ENCODE measurements at regions not wholly inside any gene's neighbourhood (a gene's known extent, or its start where the extent isn't known, plus 50 kb on each side); places are given as distances from the start of the nearest gene placed in this dataset.
"Not testable (repeated sequence)": the region's sequence is repeated elsewhere in the genome, so short reads cannot be mapped to it uniquely, and the experiment has no call there.

DNA sequence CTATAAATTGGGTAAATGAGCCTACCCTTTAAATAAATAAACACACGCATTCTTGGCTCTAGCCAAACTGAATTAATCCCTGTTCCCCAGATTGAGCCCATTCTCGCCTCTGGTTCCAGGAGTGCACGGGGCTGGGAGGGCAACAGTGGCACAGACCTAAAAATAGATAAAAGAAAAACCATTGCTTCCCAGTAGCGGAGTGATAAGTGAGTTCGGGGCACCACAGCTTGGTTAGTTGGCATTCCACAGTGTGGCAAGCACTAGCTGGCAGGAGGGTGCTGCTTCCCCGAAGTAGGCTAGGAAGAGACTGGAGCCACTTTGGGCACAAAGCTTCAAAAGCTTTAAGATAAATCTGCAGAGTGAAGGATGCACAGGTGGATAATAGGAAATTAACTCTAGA lies 322.2 kb upstream of the SGCD start:
- no peak for DNase-seq

DNA sequence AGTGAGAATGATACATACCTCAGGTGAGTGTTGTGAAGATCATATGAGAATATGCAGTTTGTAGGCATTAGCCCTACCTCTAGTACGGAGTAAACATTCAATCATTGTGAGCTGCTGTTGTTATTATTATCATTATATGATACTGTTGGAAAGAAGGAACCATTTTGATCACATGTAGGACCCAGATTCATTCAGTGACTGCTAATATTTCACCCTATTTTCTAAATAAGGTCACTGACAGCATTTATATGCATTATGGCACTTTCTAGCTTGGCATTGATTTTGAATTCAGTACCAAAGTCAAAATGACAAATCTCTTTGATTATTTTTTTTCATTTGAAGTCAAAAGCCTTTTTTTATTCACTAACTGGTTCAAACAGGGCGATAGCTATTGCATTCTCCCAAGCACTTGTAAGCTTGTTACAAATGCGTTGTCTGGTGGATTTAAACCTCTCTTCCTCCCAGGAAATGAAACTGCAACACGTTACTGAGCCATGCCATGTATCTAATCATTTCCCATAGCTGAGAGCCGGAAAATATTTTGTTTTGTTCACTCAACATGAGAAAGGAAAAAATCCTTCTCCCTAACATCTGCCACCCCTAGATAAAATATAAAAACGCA lies 320.8 kb upstream of the SGCD start:
- DNase-seq = no peak

DNA sequence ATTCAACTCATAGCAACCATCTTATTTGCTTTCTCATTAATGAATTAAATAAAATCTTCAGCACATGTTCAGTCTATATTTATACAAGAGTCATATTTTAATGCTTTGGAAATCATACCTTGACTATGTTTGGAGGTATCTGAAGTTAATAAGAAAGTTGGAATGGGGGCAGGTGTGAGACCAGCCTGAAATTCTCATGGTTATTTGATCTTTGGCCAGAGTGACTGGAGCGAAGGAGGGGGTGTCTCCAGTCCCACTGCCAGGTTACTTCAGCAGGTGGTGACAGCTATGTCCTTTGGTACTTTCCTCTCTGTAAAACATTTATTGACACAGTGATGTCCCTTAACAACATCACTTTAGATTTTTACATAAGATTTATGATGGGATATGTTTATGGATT lies 318.1 kb upstream of the SGCD start:
- DNase-seq = no peak

- no peak for DNase-seq
Measured at GRCh38 chr5:156009583-156009982, 317.4 kb upstream of the SGCD start.

DNA sequence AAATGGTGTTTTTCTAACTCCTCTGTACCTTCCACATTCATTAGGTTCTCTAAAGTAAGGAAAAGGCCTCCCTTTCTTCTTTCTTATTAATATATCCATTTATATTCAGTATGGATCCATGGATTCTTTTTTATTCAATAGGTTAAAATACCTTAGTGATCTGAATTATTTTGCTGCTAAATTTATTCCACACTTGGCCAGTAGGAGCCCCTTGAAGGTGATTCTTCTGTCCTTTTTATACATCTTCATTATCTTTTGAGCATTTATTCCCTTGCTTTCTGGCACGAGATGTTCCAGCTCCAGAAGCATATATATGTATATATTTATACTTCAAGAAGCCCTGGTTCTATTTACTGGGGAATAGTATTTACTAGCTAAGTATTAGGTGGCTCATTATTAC lies 311.8 kb upstream of the SGCD start:
- no peak for DNase-seq

GRCh38 chr5:156019130-156019529 lies 307.8 kb upstream of the SGCD start:
- DNase-seq = no peak

DNA sequence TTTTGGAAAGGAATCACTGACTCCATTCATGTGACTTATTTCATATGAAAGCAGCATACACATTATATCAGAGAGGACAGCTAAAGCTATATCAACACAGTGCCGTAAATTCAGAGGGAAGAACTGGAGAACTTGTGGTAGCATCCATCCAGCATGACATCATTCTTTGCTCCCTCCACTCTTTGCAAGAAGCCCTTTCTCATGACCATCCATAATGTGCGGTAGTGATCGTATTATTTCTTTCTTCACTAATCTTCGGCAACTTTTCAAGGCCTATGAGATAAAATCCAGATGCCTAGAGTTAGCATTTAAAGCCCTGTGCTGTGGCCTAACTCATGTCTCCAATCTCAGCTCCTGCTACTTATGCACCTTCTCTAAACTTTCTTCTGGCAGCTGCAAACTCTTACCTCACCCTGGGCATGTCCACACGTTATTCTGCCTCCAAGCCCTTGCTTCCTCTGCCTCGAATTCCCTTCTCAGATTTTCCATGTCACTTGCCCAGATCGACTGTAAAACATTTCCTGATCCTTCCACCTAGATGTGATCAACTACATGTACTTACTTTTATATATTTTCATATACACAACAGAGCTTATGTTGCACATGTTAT lies 307.3 kb upstream of the SGCD start:
- no peak for DNase-seq

DNA sequence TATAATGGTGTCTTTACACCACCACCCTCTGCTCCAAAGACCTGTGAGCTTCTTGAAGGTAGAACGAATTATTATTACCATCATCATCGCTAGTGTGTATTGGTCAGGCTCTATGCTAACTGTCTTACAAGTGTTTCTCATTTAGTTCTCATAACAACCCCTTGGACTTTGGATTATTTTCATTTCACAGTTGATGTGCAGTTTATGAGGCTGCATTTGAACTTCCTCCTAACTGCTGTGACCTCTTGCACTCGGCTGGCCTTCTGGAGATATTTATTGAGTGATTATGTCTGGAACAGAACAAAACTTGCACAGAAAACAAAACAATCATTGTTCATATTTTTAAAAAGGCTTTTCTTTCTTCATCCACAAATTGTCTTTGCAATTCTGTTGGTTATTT lies 306.3 kb upstream of the SGCD start:
- no peak for DNase-seq

DNA sequence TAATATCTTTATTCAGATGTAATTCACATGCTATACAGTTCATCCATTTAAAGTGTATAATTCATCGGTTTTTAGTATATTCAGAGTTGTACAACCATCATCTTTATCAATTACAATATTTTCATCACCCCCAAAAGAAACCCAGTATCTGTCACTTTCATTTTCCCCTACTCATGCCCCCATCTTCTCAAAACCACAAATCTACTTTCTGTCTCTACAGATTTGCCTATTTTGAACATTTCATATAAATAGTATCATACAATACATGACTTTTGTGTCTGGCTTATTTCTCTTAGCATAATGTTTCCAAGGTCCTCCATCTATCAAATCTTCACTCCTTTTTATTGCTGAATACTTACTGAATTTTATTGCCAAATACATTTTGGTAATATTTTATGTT lies 305.1 kb upstream of the SGCD start:
- no peak for DNase-seq

DNA sequence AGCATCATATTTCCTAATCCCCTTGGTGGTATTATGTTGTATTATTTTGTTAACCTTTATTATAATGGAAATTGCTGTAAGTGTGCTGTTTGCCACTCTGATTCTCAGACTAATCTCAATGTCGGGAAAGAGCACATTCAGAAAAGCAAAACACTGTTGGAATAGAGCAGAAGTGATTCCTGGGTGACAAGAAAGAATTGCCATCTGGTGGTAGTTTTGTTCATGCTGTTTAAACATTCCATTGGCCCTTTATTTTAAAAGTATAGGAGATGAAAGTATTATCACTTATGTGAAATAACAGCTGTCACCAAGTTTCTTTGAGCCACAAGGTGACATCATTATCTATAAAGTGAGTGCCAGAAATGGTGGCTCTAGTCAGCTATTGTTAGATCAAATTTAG lies 301.3 kb upstream of the SGCD start:
- DNase-seq = no peak

DNA sequence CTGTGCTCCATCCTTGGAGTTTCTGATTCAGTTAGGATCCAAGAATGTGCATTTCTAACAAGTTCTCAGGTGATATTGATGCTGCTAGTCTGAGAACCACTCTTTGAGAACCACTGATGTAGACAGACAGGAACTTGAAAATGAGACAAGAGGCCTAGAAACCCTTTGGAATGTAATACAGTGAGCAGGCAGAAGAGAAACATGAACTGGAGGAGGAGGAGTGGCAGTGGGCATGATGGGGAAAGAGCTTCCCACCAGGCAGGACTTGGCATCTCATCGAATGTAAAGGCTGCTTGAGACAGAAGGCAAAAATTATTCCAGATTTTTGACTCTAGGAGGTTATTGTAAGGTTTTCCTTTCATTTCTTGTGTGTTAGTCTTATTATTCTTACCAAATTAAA lies 295.8 kb upstream of the SGCD start:
- DNase-seq = no peak

GRCh38 chr5:156036640-156037039 lies 290.3 kb upstream of the SGCD start:
- DNase-seq = no peak

GRCh38 chr5:156037151-156037909 lies 289.6 kb upstream of the SGCD start:
- no peak for DNase-seq

GRCh38 chr5:156042726-156043125 lies 284.2 kb upstream of the SGCD start:
- no peak for DNase-seq

GRCh38 chr5:156043351-156043750 lies 283.6 kb upstream of the SGCD start:
- no peak for DNase-seq

DNA sequence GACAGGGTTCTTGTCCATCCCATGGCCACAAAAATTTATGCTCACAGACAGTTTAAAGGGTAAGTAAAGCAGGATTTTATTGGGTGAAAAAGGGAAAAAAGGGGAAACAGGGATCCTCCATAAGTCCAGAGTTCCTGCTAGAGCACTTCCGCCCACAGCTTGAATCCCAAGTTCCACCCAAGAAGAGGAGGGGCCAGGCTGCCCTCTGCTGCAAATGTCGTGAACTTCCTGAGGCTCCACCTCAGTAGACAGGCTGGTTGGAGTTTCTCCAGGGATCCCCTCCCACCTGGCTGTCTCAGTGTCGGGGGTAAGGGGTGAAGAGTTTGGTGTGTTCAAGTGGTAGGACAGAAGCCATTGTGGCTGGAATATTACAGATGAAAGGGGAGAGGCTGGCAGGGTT lies 275.0 kb upstream of the SGCD start:
- no peak for DNase-seq

- no peak for DNase-seq
Measured at GRCh38 chr5:156052656-156053055, 274.3 kb upstream of the SGCD start.

DNA sequence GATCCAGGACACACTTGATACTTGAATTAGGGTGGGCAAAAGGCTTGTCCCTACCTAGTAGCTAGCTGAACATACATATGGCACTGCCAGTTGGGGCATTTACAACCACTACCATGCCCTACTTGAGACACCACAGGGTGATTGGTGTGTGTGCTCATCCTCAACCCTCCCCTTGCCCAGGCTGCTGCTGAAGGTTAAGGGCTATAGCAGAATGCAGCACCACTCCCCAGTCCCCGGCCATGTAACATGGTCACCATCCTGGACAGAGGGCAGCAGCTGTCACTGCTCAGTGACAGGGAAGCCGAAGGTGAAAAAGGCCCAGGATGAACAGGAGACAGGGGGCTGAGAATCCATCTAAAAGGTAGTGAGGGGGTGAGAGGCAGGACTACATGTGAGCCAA lies 273.9 kb upstream of the SGCD start:
- DNase-seq = no peak

- no peak for DNase-seq
Measured at GRCh38 chr5:156076912-156077311, 250.1 kb upstream of the SGCD start.

- no peak for DNase-seq
Measured at GRCh38 chr5:156087577-156088110, 239.3 kb upstream of the SGCD start.

GRCh38 chr5:156089955-156090940 lies 236.7 kb upstream of the SGCD start:
- DNase-seq = not testable (repeated sequence)

DNA sequence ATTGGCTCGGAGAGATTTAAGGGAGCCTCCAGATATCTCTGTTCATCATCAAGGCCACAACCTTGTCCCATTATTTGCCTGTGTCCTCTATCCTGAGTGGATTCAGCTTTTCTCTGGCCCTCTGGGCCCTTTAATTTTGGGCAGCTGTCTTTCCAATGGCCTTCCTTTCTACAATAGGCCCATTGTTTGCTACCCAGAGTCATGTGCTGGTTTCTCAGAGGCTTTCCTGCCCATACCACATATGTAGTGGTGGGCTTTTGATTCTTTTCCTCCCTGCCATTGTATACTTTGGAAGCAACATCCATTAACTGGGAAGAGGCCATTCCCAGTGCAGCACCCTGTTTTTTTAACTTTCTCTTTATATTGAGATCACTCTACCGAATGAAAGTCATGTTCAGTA lies 233.9 kb upstream of the SGCD start:
- no peak for DNase-seq

DNA sequence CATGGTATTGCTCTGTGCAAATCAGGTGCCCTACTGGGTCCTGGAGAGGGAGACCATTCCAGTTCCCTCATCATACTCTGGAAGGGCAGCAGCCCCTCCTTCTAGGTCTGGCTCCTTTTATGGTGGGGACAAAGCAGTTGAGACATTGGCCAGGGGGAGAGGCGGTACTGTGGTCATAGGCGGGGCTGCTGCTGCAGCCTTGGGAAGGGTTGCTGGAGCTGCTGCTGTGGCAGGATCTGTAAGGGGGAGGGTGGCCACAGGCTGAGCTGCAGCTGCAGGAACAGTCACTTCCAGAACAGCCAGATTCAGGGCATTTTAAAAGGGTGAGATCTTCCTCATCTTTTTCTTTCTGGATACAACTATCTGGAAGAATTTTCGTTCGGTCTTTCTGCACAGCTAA lies 233.0 kb upstream of the SGCD start:
- DNase-seq = no peak

All from activated CD8-positive, alpha-beta memory T cell treated with anti-CD3 and anti-CD28 coated beads for 24 hours (primary cell).